H9 (cell line): ENCODE measurements at regions not wholly inside any gene's neighbourhood (a gene's known extent, or its start where the extent isn't known, plus 50 kb on each side); places are given as distances from the start of the nearest gene placed in this dataset.

Experiments
- DNase-seq: peaks from one replicate; pipeline ENCODE4 v3.0.0-alpha.2; 2017
- H2AFZ ChIP-seq: one replicate; pipeline ENCODE4 v1.6.1; 2013; ENCODE audit warnings: mild to moderate bottlenecking, low read length, control low read depth, moderate library complexity
- H2AK5ac ChIP-seq: 2 replicates; pipeline ENCODE4 v1.6.1; 2013; ENCODE audit warnings: low read length, control low read depth, mixed read lengths; ENCODE audit not compliant: insufficient read length
- H2BK120ac ChIP-seq: one replicate; pipeline ENCODE4 v1.6.1; 2013; ENCODE audit warnings: low read depth, mild to moderate bottlenecking, low read length, control low read depth, inconsistent platforms; ENCODE audit not compliant: poor library complexity, severe bottlenecking
- H2BK12ac ChIP-seq: 2 replicates; pipeline ENCODE4 v1.6.1; 2013; ENCODE audit warnings: low read length, control low read depth, mixed read lengths, low read depth; ENCODE audit not compliant: insufficient read length
- H2BK15ac ChIP-seq: 2 replicates; pipeline ENCODE4 v1.6.1; 2013; ENCODE audit warnings: low read depth, low read length, control low read depth
- H2BK20ac ChIP-seq: one replicate; pipeline ENCODE4 v1.6.1; 2013; ENCODE audit warnings: low read depth, mild to moderate bottlenecking, low read length, control low read depth, inconsistent platforms; ENCODE audit not compliant: poor library complexity, severe bottlenecking
- H2BK5ac ChIP-seq: 2 replicates; pipeline ENCODE4 v1.6.1; 2013; ENCODE audit warnings: low read length, control low read depth, mixed read lengths; ENCODE audit not compliant: insufficient read length
- H3K14ac ChIP-seq: 2 replicates; pipeline ENCODE4 v1.6.1; 2013; ENCODE audit warnings: low read length, control low read depth; ENCODE audit not compliant: insufficient read depth
- H3K18ac ChIP-seq: 2 replicates; pipeline ENCODE4 v1.6.1; 2013; ENCODE audit warnings: low read depth, mild to moderate bottlenecking, mixed read lengths, low read length, control low read depth; ENCODE audit not compliant: insufficient read length
- H3K23ac ChIP-seq: 2 replicates; pipeline ENCODE4 v1.6.1; 2013; ENCODE audit warnings: low read length, control low read depth, mixed read lengths, low read depth; ENCODE audit not compliant: insufficient read length
- H3K23me2 ChIP-seq: 2 replicates; pipeline ENCODE4 v1.6.1; 2013; ENCODE audit warnings: low read depth, mild to moderate bottlenecking, mixed read lengths, low read length, control low read depth; ENCODE audit not compliant: insufficient read length, poor library complexity, severe bottlenecking
- H3K27ac ChIP-seq: 2 replicates; pipeline ENCODE4 v1.5.1; 2013; ENCODE audit warnings: low read length, control low read depth, mixed read lengths, low read depth; ENCODE audit not compliant: insufficient read length
- H3K27me3 ChIP-seq: 2 replicates; pipeline ENCODE4 v1.6.1; 2013; ENCODE audit warnings: low read length, control low read depth, inconsistent platforms; ENCODE audit not compliant: insufficient read depth
- H3K4ac ChIP-seq: 2 replicates; pipeline ENCODE4 v1.6.1; 2013; ENCODE audit warnings: low read depth, mild to moderate bottlenecking, control low read depth, inconsistent platforms, low read length, moderate library complexity
- H3K4me1 ChIP-seq: 2 replicates; pipeline ENCODE4 v1.6.1; 2013; ENCODE audit warnings: low read length, control low read depth, inconsistent platforms; ENCODE audit not compliant: insufficient read depth
- H3K4me2 ChIP-seq: 2 replicates; pipeline ENCODE4 v1.6.1; 2013; ENCODE audit warnings: low read length, control low read depth, mixed read lengths; ENCODE audit not compliant: insufficient read length, insufficient read depth
- H3K56ac ChIP-seq: 2 replicates; pipeline ENCODE4 v1.6.1; 2013; ENCODE audit warnings: low read depth, mild to moderate bottlenecking, mixed read lengths, low read length, control low read depth; ENCODE audit not compliant: insufficient read length
- H3K79me1 ChIP-seq: 2 replicates; pipeline ENCODE4 v1.6.1; 2013; ENCODE audit warnings: low read depth, mild to moderate bottlenecking, moderate library complexity, low read length, control low read depth, inconsistent platforms; ENCODE audit not compliant: insufficient read depth, poor library complexity, severe bottlenecking
- H3K79me2 ChIP-seq: 2 replicates; pipeline ENCODE4 v1.6.1; 2013; ENCODE audit warnings: low read length, control low read depth, inconsistent platforms; ENCODE audit not compliant: insufficient read depth
- H3K9ac ChIP-seq: 2 replicates; pipeline ENCODE4 v1.6.1; 2013; ENCODE audit warnings: low read length, control low read depth, mixed read lengths; ENCODE audit not compliant: insufficient read length; ENCODE audit errors: extremely low read depth
- H3K9me3 ChIP-seq: one replicate; pipeline ENCODE4 v1.6.1; 2013; ENCODE audit warnings: low read depth, low read length, inconsistent platforms; ENCODE audit not compliant: control insufficient read depth
- H3T11ph ChIP-seq: one replicate; pipeline ENCODE4 v1.6.1; 2013; ENCODE audit warnings: mild to moderate bottlenecking, low read length, control low read depth, inconsistent platforms
- H4K20me1 ChIP-seq: one replicate; pipeline ENCODE4 v1.6.1; 2013; ENCODE audit not compliant: control insufficient read depth, insufficient read length, insufficient read depth
- H4K5ac ChIP-seq: 2 replicates; pipeline ENCODE4 v1.6.1; 2013; ENCODE audit warnings: low read depth, mild to moderate bottlenecking, mixed read lengths, low read length, control low read depth; ENCODE audit not compliant: insufficient read length
- H4K8ac ChIP-seq: replicated peaks from 2 replicates; pipeline ENCODE4 v1.6.1; 2013; ENCODE audit warnings: low read length, control low read depth, mixed read lengths, low read depth; ENCODE audit not compliant: insufficient read length
- H4K91ac ChIP-seq: 2 replicates; pipeline ENCODE4 v1.6.1; 2013; ENCODE audit warnings: low read depth, mild to moderate bottlenecking, moderate library complexity, mixed read lengths, low read length, control low read depth; ENCODE audit not compliant: insufficient read length
- H3K27ac Mint-ChIP-seq, 3 experiments: 2 replicates in 2 of 3; 3 replicates in 1 of 3; pipeline ENCODE4 v1.8.0; 2020 to 2021; ENCODE audit warnings: mixed read lengths in 3 of 3, mild to moderate bottlenecking in 1 of 3, moderate library complexity in 1 of 3
- H3K27me3 Mint-ChIP-seq: 2 replicates; pipeline ENCODE4 v1.8.0; 2021; ENCODE audit warnings: low read depth, mild to moderate bottlenecking, moderate library complexity, mixed read lengths
- H3K36me3 Mint-ChIP-seq, 3 experiments: 2 replicates in 2 of 3; 3 replicates in 1 of 3; pipeline ENCODE4 v1.8.0; 2020 to 2021; ENCODE audit warnings: low read depth in 3 of 3, mixed read lengths in 3 of 3; ENCODE audit not compliant: insufficient read depth in 1 of 3
- H3K4me1 Mint-ChIP-seq, 2 experiments: 2 replicates each; pipeline ENCODE4 v1.8.0; 2020; ENCODE audit warnings: mixed read lengths in 2 of 2
- H3K4me3 Mint-ChIP-seq, 2 experiments: 2 replicates in 1 of 2; 3 replicates in 1 of 2; pipeline ENCODE4 v1.8.0; 2020 to 2021; ENCODE audit warnings: mild to moderate bottlenecking in 2 of 2, mixed read lengths in 2 of 2, moderate library complexity in 1 of 2
- H3K9me3 Mint-ChIP-seq, 2 experiments: 2 replicates in 1 of 2; 3 replicates in 1 of 2; pipeline ENCODE4 v1.8.0; 2020; ENCODE audit warnings: mild to moderate bottlenecking in 2 of 2, mixed read lengths in 2 of 2, moderate library complexity in 1 of 2
- WGBS: extraction: QIAGEN DNeasy Blood & Tissue Kit; methylation state at CpG from one replicate; pipeline ENCODE4 v1.1.7; 2013; ENCODE audit warnings: missing lambda C conversion rate, low lambda C conversion rate, mixed read lengths; ENCODE audit not compliant: insufficient read length; ENCODE audit errors: extremely low coverage; 5-methylcytosine and 5-hydroxymethylcytosine counted together
- TF ChIP-seq, protein P1 (sequence below): fragments of 200-600 bp; sonication (generic); conservative IDR thresholded peaks from 3 replicates; pipeline ENCODE4 v1.8.0; 2021; ENCODE audit warnings: antibody characterized with exemption, mild to moderate bottlenecking

DNA sequence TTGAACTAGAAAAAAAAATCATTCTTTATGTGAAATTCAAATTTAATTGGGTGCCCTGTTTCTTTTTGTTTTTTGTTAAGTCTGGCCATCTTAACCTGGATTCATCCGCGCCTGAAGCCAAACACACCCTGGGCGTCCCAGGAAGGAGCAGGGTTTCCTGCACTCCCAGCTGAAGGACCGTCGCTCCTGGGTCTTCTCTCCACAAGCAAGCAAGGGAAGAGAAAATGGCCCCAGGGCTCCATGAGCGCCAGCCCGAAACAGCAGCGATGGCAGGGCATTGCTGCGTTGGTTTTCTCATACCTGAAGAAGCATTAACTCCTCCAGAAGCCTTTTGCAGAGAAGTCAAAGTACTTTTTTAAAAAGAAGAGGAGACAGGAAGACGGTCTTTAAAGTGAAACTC lies 105.4 kb upstream of the AFDN start:
- Histone ChIP-seq H3K9ac (no peak overlapping the region), H3K4me2 (no peak overlapping the region), H3K4ac (no peak overlapping the region), H3K18ac (no peak overlapping the region), H4K5ac (no peak overlapping the region), H2AFZ (no peak overlapping the region), H2AK5ac (no peak overlapping the region), H2BK12ac (no peak overlapping the region), H3K9me3 (no peaks in the 10 kb centered on the region), H3K56ac (no peak overlapping the region), H3K14ac (no peak overlapping the region), H2BK5ac (no peak overlapping the region), H3K27me3 (no peaks in the 10 kb centered on the region), H4K8ac (no peak overlapping the region), H3K79me2 (no peaks in the 10 kb centered on the region), H2BK120ac (no peak overlapping the region), H2BK15ac (no peak overlapping the region), H3K27ac (no peak overlapping the region), H3K23ac (no peak overlapping the region), H4K20me1 (no peaks in the 10 kb centered on the region), H3T11ph (no peak overlapping the region), H3K79me1 (no peaks in the 10 kb centered on the region), H3K4me1 (no peaks in the 10 kb centered on the region; the same call in 1 of the 2 replicates), H4K91ac (no peak overlapping the region), H3K23me2 (no peaks in the 10 kb centered on the region), H2BK20ac (no peak overlapping the region)
- no peak overlapping the region; a peak in 1 of 7 replicates for H3K27ac Mint-ChIP-seq
- no peak overlapping the region for H3K4me3 Mint-ChIP-seq
- 0 out of 5 replicates have a peak, but pooled peaks cover 0 to 8% of the 10 kb centered on the region in 2 experiments for H3K9me3 Mint-ChIP-seq
- TF ChIP-seq, protein P1, sequence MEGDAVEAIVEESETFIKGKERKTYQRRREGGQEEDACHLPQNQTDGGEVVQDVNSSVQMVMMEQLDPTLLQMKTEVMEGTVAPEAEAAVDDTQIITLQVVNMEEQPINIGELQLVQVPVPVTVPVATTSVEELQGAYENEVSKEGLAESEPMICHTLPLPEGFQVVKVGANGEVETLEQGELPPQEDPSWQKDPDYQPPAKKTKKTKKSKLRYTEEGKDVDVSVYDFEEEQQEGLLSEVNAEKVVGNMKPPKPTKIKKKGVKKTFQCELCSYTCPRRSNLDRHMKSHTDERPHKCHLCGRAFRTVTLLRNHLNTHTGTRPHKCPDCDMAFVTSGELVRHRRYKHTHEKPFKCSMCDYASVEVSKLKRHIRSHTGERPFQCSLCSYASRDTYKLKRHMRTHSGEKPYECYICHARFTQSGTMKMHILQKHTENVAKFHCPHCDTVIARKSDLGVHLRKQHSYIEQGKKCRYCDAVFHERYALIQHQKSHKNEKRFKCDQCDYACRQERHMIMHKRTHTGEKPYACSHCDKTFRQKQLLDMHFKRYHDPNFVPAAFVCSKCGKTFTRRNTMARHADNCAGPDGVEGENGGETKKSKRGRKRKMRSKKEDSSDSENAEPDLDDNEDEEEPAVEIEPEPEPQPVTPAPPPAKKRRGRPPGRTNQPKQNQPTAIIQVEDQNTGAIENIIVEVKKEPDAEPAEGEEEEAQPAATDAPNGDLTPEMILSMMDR = no peak
- peaks cover 2% of the 10 kb centered on the region for H3K27me3 Mint-ChIP-seq
- H3K36me3 Mint-ChIP-seq = no peaks in the 10 kb centered on the region; a peak in 2 of 7 replicates
- DNase-seq = no peak
- no CpG with 5 or more reads among the region's 10 CpGs for WGBS
- peaks cover 5 to 14% of the 10 kb centered on the region in 2 experiments for H3K4me1 Mint-ChIP-seq
